ENCODE measurements at regions not wholly inside any gene's neighbourhood (a gene's known extent, or its start where the extent isn't known, plus 50 kb on each side); places are given as distances from the start of the nearest gene placed in this dataset.

GRCh38 chr2:4964579-4964978 is 727.6 kb upstream of the SOX11 start:
- TF ChIP-seq, protein P1, sequence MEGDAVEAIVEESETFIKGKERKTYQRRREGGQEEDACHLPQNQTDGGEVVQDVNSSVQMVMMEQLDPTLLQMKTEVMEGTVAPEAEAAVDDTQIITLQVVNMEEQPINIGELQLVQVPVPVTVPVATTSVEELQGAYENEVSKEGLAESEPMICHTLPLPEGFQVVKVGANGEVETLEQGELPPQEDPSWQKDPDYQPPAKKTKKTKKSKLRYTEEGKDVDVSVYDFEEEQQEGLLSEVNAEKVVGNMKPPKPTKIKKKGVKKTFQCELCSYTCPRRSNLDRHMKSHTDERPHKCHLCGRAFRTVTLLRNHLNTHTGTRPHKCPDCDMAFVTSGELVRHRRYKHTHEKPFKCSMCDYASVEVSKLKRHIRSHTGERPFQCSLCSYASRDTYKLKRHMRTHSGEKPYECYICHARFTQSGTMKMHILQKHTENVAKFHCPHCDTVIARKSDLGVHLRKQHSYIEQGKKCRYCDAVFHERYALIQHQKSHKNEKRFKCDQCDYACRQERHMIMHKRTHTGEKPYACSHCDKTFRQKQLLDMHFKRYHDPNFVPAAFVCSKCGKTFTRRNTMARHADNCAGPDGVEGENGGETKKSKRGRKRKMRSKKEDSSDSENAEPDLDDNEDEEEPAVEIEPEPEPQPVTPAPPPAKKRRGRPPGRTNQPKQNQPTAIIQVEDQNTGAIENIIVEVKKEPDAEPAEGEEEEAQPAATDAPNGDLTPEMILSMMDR (IDR thresholded peaks at IDR 0.05; ENCODE audit: insufficient read depth, low read length, poor library complexity, severe bottlenecking), result no peak
- H3K36me3 ChIP-seq (ENCODE audit: control insufficient read depth, insufficient read depth, low read length), result no peaks in the 10 kb centered on the region
- H3K27me3 ChIP-seq (ENCODE audit: control insufficient read depth, insufficient read depth, low read length), result no peaks in the 10 kb centered on the region
- no peak for DNase-seq (ENCODE audit: low read depth)
- H3K4me3 ChIP-seq (ENCODE audit: low read depth, low read length), result no peak overlapping the region

DNA sequence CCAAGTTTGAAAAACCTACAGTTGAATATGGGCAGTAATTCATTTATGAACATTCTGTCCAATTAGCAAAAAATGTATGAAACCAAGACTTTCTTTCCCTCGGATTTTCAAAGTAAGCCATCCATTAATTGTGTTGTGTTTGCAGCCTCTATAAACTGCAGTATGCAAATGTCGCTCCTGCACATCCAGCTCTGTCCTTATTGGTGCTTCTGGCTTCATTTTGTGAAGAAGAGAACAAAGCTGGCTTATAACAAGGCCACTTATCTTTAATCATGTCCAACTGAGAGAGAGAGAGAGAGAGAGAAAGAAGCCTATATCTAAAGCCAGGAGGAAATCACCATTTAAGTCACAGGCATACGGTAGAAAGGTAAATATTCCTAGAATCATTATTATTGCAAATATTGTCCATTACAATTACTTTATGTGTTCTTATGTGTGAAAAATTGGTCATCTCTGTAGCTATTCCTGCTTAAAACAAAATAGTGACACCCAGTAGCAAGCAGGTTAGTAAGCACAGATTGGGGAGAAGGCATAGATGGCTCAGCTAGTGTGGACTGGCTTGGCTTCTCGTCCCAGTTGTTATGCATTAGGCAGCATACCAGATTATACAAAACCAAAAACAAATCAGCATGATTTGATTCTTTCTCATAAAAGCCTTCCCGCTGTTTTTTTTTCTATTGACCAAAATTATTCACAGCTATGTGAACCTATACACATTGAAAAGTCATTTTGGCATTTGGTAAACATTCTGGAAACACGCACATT is 726.4 kb upstream of the SOX11 start:
- no peak for DNase-seq (ENCODE audit: low read depth)
- TF ChIP-seq, protein P1 (IDR thresholded peaks at IDR 0.05; ENCODE audit: insufficient read depth, low read length, poor library complexity, severe bottlenecking), result no peak
- H3K36me3 ChIP-seq (ENCODE audit: control insufficient read depth, insufficient read depth, low read length), result no peaks in the 10 kb centered on the region
- H3K4me3 ChIP-seq (ENCODE audit: low read depth, low read length), result no peak overlapping the region
- no peaks in the 10 kb centered on the region for H3K27me3 ChIP-seq (ENCODE audit: control insufficient read depth, insufficient read depth, low read length)

- TF ChIP-seq, protein P1 (IDR thresholded peaks at IDR 0.05; ENCODE audit: insufficient read depth, low read length, poor library complexity, severe bottlenecking), result no peak
- Histone ChIP-seq H3K36me3 (ENCODE audit: control insufficient read depth, insufficient read depth, low read length) (no peaks in the 10 kb centered on the region), H3K27me3 (ENCODE audit: control insufficient read depth, insufficient read depth, low read length) (no peaks in the 10 kb centered on the region), H3K4me3 (ENCODE audit: low read depth, low read length) (no peak overlapping the region)
- DNase-seq (ENCODE audit: low read depth), result no peak
Observed at GRCh38 chr2:4967206-4967605, 725.0 kb upstream of the SOX11 start.

- Histone ChIP-seq H3K4me3 (ENCODE audit: low read depth, low read length) (no peak overlapping the region), H3K27me3 (ENCODE audit: control insufficient read depth, insufficient read depth, low read length) (no peaks in the 10 kb centered on the region), H3K36me3 (ENCODE audit: control insufficient read depth, insufficient read depth, low read length) (no peaks in the 10 kb centered on the region)
- DNase-seq (ENCODE audit: low read depth), result no peak
- TF ChIP-seq, protein P1 (IDR thresholded peaks at IDR 0.05; ENCODE audit: insufficient read depth, low read length, poor library complexity, severe bottlenecking), result no peak
Observed at GRCh38 chr2:4972472-4972871, 719.7 kb upstream of the SOX11 start.

DNA sequence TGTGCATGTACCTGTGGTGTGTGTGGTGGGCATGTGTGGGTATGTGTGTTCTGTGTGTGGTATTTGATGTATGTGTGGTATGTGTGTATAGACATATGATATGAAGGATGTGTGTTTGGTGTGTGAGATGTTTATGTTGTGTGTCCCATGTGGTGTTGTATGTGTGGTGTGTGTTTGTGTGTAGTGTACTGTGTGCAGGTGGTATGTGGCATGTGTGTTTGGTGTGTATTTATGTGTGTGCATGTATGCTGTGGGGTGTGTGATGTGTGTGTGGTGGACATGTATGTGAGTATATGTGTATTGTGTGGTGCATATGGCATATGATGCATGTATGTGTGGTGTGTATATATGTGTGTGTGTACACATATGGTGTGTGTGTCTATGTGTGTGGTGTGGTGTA is 718.8 kb upstream of the SOX11 start:
- TF ChIP-seq, protein P1 (IDR thresholded peaks at IDR 0.05; ENCODE audit: insufficient read depth, low read length, poor library complexity, severe bottlenecking), result no peak
- no peak for DNase-seq (ENCODE audit: low read depth)
- H3K4me3 ChIP-seq (ENCODE audit: low read depth, low read length), result no peak overlapping the region
- no peaks in the 10 kb centered on the region for H3K36me3 ChIP-seq (ENCODE audit: control insufficient read depth, insufficient read depth, low read length)
- H3K27me3 ChIP-seq (ENCODE audit: control insufficient read depth, insufficient read depth, low read length), result no peaks in the 10 kb centered on the region

DNA sequence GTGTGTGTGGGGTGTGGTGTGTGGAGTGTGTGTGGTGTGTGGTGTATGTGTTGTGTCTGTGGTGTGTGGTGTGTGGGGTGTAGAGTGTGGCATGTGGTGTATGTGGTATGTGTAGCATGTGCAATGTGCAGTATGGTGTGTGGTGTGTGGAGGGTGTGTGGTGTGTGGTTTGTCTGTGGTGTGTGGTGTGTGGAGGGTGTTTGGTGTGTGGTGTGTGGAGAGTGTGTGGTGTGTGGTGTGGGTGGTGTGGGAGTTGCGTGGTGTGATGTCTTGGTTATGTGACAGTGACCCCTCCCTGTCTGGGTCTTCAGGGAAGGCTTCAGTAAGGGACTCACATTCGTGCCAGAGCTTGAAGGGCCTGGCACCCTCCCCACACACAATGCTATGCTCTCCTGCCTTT is 718.2 kb upstream of the SOX11 start:
- Histone ChIP-seq H3K27me3 (ENCODE audit: control insufficient read depth, insufficient read depth, low read length) (no peaks in the 10 kb centered on the region), H3K4me3 (ENCODE audit: low read depth, low read length) (no peak overlapping the region), H3K36me3 (ENCODE audit: control insufficient read depth, insufficient read depth, low read length) (no peaks in the 10 kb centered on the region)
- TF ChIP-seq, protein P1 (IDR thresholded peaks at IDR 0.05; ENCODE audit: insufficient read depth, low read length, poor library complexity, severe bottlenecking), result no peak
- DNase-seq (ENCODE audit: low read depth), result no peak
